GM23338 (cell line): ENCODE measurements at regions not wholly inside any gene's neighbourhood (a gene's known extent, or its start where the extent isn't known, plus 50 kb on each side); places are given as distances from the start of the nearest gene placed in this dataset.

Experiments
- CREB1 ChIP-seq: fragments of 250-450 bp; sonication (Bioruptor Pico); IDR thresholded peaks from 2 replicates; pipeline ENCODE4 v1.5.0; 2020; ENCODE audit warnings: low read depth, mild to moderate bottlenecking, moderate library complexity
- EZH2 ChIP-seq: fragments of 200-600 bp; sonication (generic); IDR thresholded peaks from one replicate; pipeline ENCODE4 v1.8.0; 2017; ENCODE audit warnings: antibody characterized with exemption, mild to moderate bottlenecking, low read depth; ENCODE audit not compliant: unreplicated experiment
- EZH2phosphoT487 ChIP-seq: fragments of 200-600 bp; sonication (generic); IDR thresholded peaks from one replicate; pipeline ENCODE4 v1.8.1; 2018; ENCODE audit warnings: antibody characterized with exemption; ENCODE audit not compliant: unreplicated experiment
- JUNB ChIP-seq: IDR thresholded peaks from one replicate; pipeline ENCODE4 v1.6.1; 2016; ENCODE audit warnings: antibody characterized with exemption; ENCODE audit not compliant: unreplicated experiment
- NANOG ChIP-seq: IDR thresholded peaks from 2 replicates; pipeline ENCODE4 v1.6.1; 2016; ENCODE audit warnings: antibody characterized with exemption, borderline replicate concordance
- POLR2AphosphoS5 ChIP-seq: IDR thresholded peaks from 2 replicates; pipeline ENCODE4 v1.6.1; 2016; ENCODE audit warnings: antibody characterized with exemption, low read depth
- ZNF114 ChIP-seq: fragments of 250-450 bp; sonication (Bioruptor Pico); IDR thresholded peaks from 2 replicates; pipeline ENCODE4 v1.5.0; 2020; ENCODE audit warnings: mild to moderate bottlenecking, moderate library complexity
- TF ChIP-seq, protein P1 (sequence below), 2 experiments: fragments of 200-600 bp in 1 of 2; sonication (generic) in 1 of 2; conservative IDR thresholded peaks; 2 replicates each; pipeline versions ENCODE4 v1.5.1 to v1.6.1; 2016 to 2017; ENCODE audit warnings: antibody characterized with exemption in 2 of 2, low read depth in 2 of 2, mild to moderate bottlenecking in 2 of 2, moderate library complexity in 1 of 2
- TF ChIP-seq, protein P2 (sequence below): IDR thresholded peaks from one replicate; pipeline ENCODE4 v1.6.1; 2018; ENCODE audit warnings: antibody characterized with exemption; ENCODE audit not compliant: unreplicated experiment
- TF ChIP-seq, protein P3 (sequence below): IDR thresholded peaks from 2 replicates; pipeline ENCODE4 v1.6.1; 2016; ENCODE audit warnings: antibody characterized with exemption

DNA sequence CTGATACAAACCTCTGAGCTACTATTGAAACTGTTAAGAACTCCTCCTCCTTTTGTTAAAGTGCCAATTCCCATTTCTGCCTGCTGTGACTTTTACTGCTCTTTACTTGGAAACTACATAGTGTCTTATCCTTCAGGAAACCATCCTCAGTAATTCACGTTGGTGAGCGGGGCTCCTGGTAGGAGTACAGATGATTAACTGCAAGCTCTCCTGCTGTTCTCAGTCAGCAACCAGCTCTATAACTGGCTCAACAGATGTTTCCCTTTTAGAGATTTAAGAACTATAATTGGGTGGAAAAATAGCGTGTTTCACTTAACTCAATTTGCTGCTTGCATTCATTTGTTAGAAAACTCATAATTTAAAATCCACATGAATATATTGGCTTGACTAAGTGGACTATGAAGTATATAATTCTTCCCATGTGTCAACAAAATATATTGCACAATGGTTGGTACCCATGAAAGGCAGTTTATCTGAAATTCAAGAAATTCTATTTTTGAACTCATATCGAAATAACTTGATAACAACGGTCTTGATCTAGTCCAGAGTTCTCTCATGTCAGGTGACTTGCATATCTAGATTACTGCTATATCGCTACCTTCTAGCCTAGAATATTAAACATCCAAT lies 574.0 kb downstream of the KCNT2 start:
- TF ChIP-seq EZH2 (no peak), EZH2phosphoT487 (no peak), ZNF114 (CRISPR knock-in tag) (no peak), NANOG (no peak), POLR2AphosphoS5 (no peak), CREB1 (CRISPR knock-in tag) (no peak), JUNB (no peak)
- TF ChIP-seq, protein P1, sequence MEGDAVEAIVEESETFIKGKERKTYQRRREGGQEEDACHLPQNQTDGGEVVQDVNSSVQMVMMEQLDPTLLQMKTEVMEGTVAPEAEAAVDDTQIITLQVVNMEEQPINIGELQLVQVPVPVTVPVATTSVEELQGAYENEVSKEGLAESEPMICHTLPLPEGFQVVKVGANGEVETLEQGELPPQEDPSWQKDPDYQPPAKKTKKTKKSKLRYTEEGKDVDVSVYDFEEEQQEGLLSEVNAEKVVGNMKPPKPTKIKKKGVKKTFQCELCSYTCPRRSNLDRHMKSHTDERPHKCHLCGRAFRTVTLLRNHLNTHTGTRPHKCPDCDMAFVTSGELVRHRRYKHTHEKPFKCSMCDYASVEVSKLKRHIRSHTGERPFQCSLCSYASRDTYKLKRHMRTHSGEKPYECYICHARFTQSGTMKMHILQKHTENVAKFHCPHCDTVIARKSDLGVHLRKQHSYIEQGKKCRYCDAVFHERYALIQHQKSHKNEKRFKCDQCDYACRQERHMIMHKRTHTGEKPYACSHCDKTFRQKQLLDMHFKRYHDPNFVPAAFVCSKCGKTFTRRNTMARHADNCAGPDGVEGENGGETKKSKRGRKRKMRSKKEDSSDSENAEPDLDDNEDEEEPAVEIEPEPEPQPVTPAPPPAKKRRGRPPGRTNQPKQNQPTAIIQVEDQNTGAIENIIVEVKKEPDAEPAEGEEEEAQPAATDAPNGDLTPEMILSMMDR (conservative IDR thresholded peaks at IDR 0.05; ENCODE audit: low read depth in 2 of 2) = no peak
- TF ChIP-seq, protein P2, sequence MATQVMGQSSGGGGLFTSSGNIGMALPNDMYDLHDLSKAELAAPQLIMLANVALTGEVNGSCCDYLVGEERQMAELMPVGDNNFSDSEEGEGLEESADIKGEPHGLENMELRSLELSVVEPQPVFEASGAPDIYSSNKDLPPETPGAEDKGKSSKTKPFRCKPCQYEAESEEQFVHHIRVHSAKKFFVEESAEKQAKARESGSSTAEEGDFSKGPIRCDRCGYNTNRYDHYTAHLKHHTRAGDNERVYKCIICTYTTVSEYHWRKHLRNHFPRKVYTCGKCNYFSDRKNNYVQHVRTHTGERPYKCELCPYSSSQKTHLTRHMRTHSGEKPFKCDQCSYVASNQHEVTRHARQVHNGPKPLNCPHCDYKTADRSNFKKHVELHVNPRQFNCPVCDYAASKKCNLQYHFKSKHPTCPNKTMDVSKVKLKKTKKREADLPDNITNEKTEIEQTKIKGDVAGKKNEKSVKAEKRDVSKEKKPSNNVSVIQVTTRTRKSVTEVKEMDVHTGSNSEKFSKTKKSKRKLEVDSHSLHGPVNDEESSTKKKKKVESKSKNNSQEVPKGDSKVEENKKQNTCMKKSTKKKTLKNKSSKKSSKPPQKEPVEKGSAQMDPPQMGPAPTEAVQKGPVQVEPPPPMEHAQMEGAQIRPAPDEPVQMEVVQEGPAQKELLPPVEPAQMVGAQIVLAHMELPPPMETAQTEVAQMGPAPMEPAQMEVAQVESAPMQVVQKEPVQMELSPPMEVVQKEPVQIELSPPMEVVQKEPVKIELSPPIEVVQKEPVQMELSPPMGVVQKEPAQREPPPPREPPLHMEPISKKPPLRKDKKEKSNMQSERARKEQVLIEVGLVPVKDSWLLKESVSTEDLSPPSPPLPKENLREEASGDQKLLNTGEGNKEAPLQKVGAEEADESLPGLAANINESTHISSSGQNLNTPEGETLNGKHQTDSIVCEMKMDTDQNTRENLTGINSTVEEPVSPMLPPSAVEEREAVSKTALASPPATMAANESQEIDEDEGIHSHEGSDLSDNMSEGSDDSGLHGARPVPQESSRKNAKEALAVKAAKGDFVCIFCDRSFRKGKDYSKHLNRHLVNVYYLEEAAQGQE = no peak
- TF ChIP-seq, protein P3, sequence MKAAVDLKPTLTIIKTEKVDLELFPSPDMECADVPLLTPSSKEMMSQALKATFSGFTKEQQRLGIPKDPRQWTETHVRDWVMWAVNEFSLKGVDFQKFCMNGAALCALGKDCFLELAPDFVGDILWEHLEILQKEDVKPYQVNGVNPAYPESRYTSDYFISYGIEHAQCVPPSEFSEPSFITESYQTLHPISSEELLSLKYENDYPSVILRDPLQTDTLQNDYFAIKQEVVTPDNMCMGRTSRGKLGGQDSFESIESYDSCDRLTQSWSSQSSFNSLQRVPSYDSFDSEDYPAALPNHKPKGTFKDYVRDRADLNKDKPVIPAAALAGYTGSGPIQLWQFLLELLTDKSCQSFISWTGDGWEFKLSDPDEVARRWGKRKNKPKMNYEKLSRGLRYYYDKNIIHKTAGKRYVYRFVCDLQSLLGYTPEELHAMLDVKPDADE = no peak
